Left lobe of liver (tissue), 2 donors: ENCODE measurements at regions not wholly inside any gene's neighbourhood (a gene's known extent, or its start where the extent isn't known, plus 50 kb on each side); places are given as distances from the start of the nearest gene placed in this dataset.

Experiments used
- ATAC-seq: fragments of 200-7000 bp; cut with Tn5 transposase; one replicate; pipeline ENCODE4 v1.9.1; 2020; ENCODE audit warnings: mild to moderate bottlenecking, moderate library complexity
- DNase-seq: peaks from one replicate; pipeline ENCODE4 v3.0.0-alpha.2; 2020; ENCODE audit warnings: low spot score
- donor health status: DM: no; HTN: no; CAD: no; lungs with moderate emphysema.
- donor health status: DM: no; HTN: yes; CAD: no.

DNA sequence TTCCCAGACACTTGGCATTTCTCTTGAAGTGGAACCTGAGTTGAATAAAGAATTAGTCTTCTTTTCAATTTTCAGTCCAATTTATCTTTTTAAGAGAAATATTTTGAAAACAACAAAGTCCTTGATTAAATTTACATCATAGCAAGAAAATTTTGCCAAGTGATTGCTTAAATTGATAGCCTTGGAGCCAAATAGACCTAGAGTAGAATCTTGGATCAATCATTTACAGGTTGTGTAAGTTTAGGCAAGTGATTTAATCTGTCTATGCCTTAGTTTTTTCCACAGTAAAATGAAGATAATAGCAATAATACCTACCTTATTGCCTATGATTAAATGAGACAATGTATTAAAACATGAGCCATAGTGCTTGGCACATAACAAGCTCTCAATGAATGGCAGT lies 113.9 kb downstream of the LHX9 start:
- no peak for DNase-seq
- ATAC-seq, result peak; percentile 79

DNA sequence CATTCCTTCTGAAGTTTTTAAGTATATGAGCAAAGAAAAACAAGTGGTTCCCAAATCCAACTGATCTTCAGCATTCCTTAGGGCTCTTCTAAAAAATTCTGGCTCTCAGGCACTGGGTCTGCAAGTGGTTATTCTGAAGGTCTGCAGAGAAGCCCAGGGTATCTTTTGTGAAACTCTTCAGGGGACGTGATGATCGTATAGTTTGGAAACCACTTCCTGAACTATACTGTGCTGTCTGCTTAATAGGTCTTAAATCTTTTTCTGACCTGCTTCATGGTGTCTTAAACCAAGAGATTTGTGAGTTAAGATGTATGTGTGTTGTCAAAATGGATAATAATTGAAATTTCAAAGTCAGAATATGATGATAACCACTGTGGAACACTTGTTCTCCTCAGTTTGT lies 115.5 kb downstream of the LHX9 start:
- ATAC-seq (no peak), DNase-seq (no peak)

DNA sequence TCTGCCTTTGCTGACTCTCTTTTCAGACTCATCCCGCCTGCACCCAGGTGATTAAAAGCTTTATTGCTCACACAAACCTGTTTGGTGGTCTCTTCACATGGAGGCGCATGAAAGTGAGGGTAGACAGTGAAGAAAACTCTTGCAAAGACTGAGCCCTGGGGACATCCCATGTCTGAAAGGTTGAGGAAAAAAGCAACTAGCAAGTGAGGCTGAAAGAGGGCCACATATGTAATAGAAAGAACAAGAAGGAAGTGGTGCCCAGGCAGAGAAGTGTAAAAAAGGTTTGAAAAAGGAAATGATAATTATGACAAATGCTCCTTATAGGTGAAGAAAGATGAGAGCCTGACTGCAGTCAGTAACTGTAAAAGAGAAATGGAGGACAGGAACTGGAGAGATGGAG lies 115.9 kb upstream of the NEK7 start:
- DNase-seq (no peak), ATAC-seq (no peak)

DNA sequence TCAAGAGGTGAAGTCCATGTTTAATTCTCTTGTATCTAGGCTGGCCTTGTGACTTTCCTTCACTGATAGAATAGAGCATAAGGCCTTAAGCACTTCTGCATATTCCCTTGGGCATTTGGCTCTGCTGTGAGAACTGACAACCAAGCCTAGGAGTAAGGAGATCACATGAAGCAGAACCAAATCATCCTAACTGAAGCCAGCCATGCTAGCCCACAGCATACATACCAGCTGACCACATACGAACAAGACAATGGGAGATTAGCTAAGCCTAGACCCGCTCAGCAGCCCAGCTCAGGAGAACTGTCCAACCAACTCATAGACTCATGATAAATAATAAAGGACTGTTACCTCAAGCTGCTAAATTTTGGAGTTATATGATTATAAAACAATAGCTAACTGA lies 114.6 kb upstream of the NEK7 start:
- ATAC-seq, result no peak
- DNase-seq, result no peak

DNA sequence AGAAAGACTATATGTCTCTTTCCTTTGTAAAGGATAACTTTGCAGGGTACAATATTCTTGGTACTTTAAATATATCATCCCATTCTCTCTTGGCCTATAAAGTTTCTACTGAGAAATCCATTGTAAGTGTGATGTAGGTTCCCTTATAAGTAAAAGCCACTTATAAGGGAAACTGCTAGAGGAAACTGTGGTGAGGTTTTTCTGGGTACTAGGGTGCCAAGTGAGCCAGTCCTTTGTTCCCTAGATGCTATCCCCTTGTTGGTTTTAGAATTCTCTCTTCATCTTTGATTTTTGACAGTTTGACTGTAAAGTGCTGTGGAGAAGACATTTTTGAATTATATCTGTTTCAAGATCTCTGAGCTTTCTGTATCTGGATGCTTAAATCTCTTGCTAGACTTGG lies 108.9 kb upstream of the NEK7 start:
- ATAC-seq (no peak), DNase-seq (no peak)

DNA sequence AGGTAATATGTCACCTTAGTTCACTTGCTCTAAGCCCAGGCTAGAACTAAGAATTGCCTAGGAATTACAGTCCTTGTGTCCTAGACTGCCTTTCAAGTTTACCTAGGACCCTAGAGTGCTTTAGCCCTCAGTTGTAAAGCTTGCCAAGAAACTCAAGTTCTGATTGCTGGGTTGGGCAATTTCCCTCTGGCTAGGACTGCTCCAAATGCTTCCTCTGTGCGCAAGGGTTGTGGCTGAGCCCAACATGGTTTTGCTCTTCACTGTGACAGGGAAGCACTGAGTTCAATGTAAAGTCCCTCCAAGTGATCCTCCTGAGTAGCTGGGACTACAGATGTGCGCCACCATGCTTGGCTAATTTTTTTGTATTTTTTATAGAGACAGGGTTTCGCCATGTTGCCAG lies 102.3 kb upstream of the NEK7 start:
- ATAC-seq (no peak), DNase-seq (no peak)

DNA sequence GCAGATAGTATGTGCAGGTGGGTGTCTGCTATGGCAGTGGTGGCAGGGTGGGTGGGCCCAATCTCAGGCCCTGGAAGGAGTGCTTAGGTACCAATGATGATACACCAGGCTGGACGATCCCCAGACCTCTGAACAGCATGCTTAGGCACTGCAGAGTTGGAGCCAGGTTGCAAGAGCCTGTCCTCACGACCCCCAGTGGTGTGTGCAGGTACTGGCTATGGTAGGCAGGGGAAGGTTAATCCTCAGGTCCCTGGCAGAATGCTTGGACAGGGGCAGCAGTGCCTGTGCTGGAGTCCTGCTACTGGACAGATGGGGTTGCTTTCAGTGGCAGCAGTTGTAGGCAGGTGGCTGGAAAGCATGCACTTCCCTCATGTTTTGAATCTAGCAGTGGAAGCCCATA lies 100.5 kb upstream of the NEK7 start:
- ATAC-seq, result peak; percentile 93
- DNase-seq, result no peak

DNA sequence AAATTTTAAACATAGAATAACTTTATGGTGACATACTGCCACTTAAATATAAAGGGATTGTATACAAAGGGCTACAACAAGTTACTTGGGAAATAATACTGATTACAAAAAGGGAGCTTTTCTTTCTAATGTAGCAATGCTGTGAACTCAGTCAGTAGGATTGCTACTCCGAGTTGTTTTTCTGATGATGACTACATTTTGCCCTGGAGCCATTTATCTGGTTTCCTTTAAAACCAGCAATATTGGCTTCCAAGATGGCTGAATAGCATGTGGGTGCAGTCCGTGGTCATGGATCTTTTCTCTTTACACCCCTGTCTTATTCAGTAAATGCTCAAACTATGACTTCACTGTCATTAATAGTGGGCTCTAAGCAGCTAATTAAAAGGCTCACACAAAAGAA lies 92.6 kb upstream of the NEK7 start:
- ATAC-seq (no peak), DNase-seq (no peak)

DNA sequence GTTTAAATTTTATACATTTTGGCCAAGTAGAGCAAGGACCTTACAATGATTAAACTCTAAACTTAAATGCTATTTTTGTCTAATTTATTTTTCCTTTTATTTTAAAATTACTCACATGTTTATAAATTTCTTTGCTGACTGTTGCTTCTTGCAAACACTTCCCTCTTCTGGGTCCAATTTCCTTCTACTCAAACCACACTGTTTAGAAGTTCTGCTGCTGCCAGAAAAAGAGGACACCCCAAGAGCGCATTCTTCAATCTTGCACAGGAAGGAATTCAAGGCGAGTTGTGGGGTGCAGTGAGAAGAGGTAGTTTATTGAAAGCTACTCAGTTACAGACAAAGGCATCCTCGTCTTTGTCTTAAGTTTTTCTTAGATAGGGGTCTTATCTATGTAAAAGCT lies 88.5 kb upstream of the NEK7 start:
- DNase-seq, result no peak
- no peak for ATAC-seq

DNA sequence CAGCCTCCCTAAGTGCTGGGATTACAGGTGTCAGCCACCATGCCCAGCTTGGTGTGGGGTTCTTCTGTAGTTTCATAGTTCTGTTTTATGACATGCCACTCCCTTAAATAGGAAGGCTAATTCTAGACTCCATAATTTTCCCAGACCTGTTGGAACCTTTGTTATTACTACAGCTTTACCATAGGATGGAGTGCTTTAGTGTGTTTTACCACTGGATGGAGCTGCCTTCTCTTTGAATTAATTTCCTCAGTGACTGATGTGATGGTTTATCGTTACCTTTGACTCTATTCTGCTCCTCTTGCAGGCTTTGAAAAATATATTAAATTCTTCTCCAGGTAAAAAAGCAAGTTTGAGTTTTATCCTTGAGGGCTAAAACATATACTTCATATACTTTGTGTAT lies 84.6 kb upstream of the NEK7 start:
- DNase-seq (no peak), ATAC-seq (peak; percentile 88)

DNA sequence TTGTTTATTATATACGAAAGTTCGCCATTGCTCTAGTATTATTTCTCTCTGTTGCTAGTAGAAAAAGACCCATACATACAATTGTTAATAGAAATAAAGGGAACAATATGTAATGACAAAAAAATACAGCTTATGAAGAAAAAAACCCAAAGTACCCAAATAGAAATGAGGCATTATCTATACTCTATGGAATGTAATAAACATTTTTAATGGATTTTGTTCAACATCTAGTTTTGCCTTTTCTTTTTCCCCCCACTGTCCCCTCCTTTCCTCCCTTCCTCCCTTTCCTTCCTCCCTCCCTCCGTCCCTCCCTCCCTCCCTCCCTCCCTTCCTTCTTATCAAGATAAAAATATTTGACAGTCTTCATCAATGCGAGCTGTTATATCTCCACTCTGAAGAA lies 81.5 kb upstream of the NEK7 start:
- ATAC-seq, result no peak
- no peak for DNase-seq

DNA sequence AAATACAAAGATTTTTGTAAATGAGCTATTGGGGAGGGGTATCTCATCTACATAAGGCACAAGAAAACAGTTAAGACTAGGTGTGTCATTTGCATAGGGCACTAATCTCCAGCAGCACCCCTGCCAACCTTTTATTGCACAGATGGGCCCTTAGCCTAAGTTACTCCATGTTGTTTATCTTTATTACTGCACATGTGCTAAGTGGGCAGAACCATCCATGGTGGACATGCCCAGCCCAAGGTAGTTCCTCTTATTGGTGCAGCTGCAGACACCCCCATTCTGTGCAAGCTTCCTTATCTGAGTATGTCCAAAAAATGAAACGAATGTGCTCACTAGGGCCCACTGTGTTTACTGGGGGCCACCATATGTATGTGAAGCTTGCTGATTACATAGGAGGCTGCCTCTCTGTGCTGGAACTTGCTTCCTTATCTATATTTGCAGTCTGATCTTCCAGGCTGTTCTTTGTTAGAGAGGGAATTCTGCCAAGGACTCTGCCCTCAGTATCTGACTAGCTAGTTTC lies 77.3 kb upstream of the NEK7 start:
- DNase-seq (no peak), ATAC-seq (peak; percentile 60)

DNA sequence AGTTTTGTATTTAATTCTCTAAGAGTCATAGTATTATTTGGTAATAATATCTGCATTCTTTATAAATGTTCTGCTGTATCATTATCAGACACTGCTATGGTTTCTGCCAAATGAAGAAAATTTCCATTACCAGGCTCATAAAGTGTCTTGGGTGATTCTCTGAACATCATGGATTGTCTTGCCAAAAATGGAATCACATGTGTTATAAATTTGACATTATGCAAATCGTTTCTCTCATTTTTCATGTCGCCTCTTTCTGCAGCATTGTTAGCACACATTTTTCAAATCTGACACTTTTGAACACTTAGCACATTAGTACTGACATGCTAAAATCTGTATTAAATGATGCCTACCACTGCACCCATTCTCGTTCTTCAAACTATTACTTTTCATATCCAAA lies 74.2 kb upstream of the NEK7 start:
- no peak for DNase-seq
- ATAC-seq, result no peak

DNA sequence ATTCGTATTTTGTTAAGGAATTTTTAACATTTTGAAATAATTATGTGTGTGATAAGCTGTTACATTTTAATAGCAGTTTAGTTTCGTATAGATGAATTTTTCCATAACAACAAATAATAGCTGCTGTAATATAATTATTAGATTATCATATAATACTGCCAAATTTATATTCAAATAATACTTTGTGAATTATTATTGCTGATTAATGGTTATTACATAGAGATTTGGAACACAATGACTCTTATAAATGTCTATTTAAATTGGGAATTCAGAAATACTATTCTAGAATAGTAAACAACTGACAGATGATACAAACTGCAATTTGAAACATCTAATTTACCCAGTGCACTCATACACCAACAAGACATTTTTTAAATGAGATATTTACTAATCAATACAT lies 73.2 kb upstream of the NEK7 start:
- no peak for DNase-seq
- ATAC-seq, result no peak

DNA sequence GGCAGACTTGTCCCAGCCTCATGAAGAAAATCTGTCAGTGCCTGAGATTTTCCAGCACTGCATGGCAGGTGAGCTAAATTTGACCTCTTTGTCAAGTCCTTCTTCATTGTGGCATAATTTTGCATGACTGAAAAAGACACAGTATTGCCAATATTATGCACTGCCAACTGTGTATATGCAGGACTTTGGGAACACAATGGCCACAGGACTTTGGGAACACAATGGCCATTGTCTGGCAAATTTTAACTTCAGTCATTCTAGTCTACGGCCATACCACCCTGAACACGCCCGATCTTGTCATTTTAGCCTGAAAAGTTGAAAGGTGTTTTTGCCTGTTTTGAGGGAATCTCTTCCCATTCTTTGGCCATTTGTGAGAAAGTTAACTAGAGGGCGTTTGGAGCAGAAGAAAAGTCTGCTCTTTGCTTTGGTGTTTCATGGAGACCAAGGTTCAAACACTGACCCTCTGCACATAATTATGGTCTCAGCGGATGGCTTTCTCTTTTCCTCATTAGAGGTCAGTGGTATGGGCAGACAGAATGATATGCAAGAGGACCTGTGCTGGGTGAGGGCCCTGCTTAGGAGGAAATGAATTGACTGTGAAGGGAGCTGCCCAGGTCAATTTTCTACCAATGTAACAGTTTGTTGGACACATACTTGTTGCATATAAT lies 72.4 kb upstream of the NEK7 start:
- no peak for ATAC-seq
- no peak for DNase-seq

DNA sequence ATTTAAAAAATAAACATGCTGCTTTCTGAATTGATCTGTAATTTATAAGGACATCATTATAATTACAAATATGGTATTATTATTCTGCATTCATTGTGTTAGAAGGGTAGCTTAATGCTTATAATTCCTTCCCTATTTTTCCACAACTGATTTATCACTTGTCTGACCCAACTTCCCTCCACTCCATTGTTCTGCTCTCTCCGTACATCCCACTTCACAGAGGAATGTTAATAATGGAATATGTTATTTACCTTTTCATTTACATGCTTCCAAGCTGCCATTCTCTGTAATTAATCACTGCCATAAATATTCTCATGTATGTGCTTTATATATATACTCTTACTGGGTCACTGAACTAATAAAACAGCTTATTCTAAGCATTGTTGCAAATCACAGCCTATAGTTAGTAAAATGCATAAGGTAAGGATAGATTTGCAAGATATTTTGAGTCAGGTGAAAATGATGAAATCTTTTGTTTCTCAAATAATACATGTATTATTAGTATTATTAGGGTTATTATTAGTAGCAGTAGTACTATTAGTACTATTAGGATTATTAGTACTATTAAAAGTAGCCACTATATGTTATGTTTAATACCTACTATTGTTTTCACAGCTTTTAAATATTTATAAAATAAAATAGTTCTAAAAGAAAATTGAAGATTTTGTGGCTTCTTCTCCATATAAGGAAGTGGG lies 70.6 kb upstream of the NEK7 start:
- DNase-seq (no peak), ATAC-seq (no peak)

DNA sequence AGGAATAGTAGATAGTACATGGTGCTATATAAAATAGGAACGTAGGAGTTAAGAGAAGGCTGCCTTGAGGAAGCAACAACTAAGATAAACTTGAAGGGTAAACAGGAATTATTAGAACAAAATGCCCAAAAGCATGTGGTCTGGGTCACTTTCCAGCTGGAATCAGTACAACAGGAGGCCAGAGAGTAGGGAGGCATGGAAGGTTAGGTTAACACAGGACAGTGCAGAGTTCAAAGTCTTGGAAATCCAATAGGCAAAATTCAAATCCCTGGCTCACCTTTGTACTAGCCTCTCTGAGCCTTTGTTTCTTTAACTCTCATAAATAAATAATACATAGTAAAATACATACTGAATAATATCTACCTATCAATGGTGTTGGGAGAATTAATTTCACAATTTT lies 69.0 kb upstream of the NEK7 start:
- peak; percentile 77 for DNase-seq
- peak; percentile 97 for ATAC-seq

DNA sequence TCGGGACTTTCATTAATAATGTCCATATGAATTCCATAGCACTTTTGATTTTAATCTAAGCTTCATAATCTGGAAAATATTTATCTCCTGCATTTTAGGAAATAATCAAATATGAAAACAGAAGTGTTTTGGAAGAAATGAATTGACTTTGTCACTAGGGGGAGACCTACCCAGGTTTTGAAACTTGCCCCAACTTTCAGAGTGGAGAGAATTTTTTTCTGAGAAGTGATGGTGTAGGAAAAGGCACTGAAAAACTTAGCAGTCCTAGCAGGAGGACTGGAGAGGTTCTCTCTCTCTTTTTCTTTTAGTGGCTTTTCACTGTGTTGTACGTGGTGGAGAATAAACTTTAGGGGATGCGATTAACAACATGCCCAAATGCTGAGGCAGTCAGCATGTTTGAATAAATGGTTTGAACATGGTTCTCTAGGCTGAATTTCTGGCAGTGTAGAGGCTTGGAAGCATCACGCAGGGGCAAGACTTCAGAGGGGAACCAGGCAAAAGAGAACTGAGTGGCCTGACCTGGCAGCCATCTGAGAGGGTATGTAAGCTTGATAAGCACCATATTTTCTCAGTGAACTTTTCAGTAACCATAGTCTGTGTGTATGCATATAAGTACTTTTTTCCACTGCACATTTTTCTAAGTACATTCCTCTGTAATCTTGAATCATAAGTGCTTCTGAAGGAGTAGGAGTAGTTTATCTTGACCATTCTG lies 68.3 kb upstream of the NEK7 start:
- ATAC-seq, result peak; percentile 80
- DNase-seq, result no peak

DNA sequence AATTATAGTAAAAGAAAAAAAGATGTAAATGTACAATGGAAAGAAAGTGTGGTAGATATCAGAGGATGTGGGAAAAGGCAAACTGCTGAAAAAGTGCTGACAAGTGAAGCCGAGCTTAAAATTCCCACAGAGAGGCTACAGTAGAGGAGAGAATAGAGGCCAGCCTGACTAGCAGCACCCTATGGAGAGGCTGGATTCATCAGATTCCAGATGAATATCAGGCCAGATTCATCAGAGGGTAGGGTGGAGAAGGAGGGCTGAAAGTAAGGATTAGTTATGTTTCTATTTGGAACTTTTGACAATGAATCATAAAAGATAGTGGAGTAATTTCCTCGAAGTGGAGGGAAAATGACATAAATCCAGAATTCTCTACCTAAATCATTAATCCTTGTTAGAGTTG lies 60.4 kb upstream of the NEK7 start:
- DNase-seq (no peak), ATAC-seq (no peak)

DNA sequence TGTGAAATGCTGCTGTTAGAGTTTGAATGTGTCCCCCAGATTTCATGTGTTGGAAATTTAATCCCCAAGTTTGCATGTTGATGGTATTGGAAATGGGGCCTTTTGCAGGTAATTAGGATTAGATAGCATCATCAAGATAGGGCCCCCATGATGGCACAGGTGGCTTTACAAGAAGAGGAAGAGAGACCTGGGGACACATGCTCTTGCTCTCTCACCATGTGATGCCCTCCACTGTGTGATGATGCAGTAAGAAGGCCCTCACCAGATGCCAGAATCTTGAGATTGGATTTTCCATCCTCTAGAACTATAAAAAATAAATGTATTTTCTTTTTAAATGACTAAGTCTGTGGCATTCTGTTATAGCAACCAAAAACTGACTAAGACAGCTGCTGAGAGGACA lies 57.0 kb upstream of the NEK7 start:
- no peak for ATAC-seq
- no peak for DNase-seq

DNA sequence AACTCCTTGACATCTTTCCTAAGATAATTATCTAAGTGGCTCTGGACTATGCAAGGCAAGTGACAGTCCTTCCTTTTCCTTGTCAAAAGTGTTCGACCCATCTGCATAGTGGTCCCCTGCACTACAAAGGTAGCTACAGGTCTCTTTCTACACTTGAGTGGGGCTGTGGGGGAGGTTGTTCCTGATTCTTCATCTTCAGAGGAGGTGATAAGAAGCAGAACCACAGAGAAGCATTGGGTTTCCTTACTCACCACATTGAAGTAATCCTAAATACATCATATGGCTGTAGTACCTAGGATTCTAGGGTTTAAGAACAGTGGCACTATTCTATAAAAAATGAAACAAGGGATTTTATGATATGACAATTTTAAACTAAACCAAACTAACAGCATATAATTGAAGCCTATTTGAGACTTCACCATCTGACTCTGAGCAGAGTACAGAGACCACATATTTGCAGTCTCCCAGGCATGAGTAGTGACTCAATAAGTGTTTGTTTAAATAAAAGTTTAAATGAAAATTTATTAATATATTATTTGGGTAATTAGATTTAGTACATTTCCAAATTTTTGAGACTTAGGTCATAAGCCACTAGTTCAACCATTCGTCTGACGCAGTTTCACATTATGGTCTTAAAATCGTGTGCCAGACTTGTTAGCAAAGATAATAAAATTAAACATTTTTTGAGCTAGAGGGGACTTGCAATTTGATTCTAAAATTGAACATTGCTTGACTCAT lies 54.9 kb upstream of the NEK7 start:
- DNase-seq (no peak), ATAC-seq (no peak)

DNA sequence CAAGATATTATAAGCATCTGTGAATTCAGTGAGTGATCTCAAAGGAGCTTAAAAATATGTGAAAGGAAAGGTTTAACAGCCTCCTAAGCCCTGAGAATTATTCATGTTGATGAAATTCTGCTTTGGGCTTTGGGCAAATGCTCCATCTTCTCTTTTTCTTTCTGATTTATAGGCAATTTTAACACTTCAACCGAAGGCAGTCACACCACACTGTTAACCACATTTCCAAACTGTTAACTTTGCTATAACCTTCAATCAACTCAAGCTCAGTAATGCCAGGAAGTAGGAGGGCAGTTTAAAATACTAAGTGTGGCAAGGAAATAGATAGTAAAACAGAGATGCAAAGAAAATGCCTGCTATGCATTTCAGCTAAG lies 54.4 kb upstream of the NEK7 start:
- ATAC-seq, result no peak
- DNase-seq, result no peak
